Body of pancreas (tissue), 4 donors: ENCODE measurements at regions not wholly inside any gene's neighbourhood (a gene's known extent, or its start where the extent isn't known, plus 50 kb on each side); places are given as distances from the start of the nearest gene placed in this dataset.

Experiments used
- ATAC-seq: fragments of 150-250 bp; one replicate; pipeline ENCODE4 v1.9.1; 2016
- DNase-seq, 4 donors: peaks; one replicate each; pipeline ENCODE4 v3.0.0-alpha.2; 2019
- H3K27ac ChIP-seq, 4 donors: fragments of 200-600 bp; sonication (generic); 1 replicate in 3 of 4; 2 replicates in 1 of 4; pipeline versions ENCODE4 v1.5.1 to v1.6.1; 2016 to 2019; ENCODE audit warnings: mild to moderate bottlenecking in 1 of 4, mixed read lengths in 1 of 4, moderate library complexity in 1 of 4
- H3K27me3 ChIP-seq, 2 donors: fragments of 200-600 bp; sonication (generic); one replicate each; pipeline ENCODE4 v1.6.0; 2016; ENCODE audit warnings: mild to moderate bottlenecking in 1 of 2
- H3K36me3 ChIP-seq, 2 donors: fragments of 200-600 bp; sonication (generic); replicated peaks in 1 of 2; 2 replicates each; pipeline ENCODE4 v1.5.1; 2016; ENCODE audit warnings: low read depth in 2 of 2; ENCODE audit not compliant: insufficient read depth in 1 of 2
- H3K4me1 ChIP-seq: fragments of 200-600 bp; sonication (generic); one replicate; pipeline ENCODE4 v1.6.0; 2016
- H3K4me3 ChIP-seq, 2 donors: fragments of 200-600 bp; sonication (generic); 1 replicate in 1 of 2; 2 replicates in 1 of 2; pipeline ENCODE4 v1.5.1; 2016 to 2019
- H3K9me3 ChIP-seq, 3 donors: fragments of 200-600 bp; sonication (generic); 1 replicate in 2 of 3; 2 replicates in 1 of 3; pipeline ENCODE4 v1.5.1; 2016
- POLR2A ChIP-seq, 3 donors: fragments of 450-650 bp; IDR thresholded peaks; one replicate each; pipeline ENCODE4 v1.6.1; 2016; ENCODE audit warnings: antibody characterized with exemption in 3 of 3, mild to moderate bottlenecking in 2 of 3
- WGBS, 2 donors: methylation state at CpG; one replicate each; pipeline ENCODE4 v1.1.5; 2017; 5-methylcytosine and 5-hydroxymethylcytosine counted together
- intact Hi-C: fragments of 100-400 bp; cut with DNase I; formaldehyde crosslinking; loops from one replicate; pipeline ENCODE4 v1.15.1; 2023
- TF ChIP-seq, protein P1 (sequence below), 7 experiments: fragments of 450-650 bp in 4 of 7; fragments of 200-600 bp in 3 of 7; sonication (generic) in 3 of 7; IDR thresholded peaks; one replicate each; pipeline ENCODE4 v1.5.1; 2016 to 2019; ENCODE audit warnings: antibody characterized with exemption in 7 of 7

DNA sequence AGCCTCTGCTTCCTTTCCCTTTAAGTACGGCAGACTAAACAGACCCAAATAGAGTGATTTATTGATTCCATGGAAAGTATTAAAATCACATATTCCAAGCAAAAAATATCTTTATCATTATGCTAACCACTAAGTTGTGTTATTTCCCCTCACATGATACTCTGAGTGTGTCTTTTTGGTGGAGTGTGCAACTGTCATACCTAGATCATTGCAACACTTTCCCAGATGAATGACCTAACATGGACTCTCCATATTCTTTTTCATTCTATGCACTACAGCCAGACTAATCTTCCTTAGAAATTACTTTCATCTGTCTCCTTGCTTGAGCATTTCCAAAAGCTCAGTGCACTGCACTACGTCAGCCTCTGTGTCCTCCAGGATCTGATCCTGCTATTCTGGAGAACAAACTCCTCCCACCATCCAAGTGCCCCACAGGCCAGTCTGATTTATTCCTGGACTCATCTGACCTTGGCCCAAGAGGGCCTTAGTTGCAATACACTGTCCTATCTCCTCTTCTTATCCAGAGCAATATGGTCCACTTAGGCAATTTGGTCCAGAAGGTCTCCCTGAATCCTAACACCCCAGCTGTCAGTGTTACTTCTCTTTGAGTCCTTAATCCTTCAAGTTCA is 263.3 kb upstream of the KLF6 start:
- Histone ChIP-seq H3K27me3 (no peaks in the 10 kb centered on the region), H3K36me3 (no peaks in the 10 kb centered on the region), H3K4me1 (no peaks in the 10 kb centered on the region), H3K9me3 (no peaks in the 10 kb centered on the region), H3K4me3 (no peak overlapping the region), H3K27ac (no peak overlapping the region)
- no peak for ATAC-seq
- no peak for TF ChIP-seq POLR2A (IDR thresholded peaks at IDR 0.05)
- TF ChIP-seq, protein P1, sequence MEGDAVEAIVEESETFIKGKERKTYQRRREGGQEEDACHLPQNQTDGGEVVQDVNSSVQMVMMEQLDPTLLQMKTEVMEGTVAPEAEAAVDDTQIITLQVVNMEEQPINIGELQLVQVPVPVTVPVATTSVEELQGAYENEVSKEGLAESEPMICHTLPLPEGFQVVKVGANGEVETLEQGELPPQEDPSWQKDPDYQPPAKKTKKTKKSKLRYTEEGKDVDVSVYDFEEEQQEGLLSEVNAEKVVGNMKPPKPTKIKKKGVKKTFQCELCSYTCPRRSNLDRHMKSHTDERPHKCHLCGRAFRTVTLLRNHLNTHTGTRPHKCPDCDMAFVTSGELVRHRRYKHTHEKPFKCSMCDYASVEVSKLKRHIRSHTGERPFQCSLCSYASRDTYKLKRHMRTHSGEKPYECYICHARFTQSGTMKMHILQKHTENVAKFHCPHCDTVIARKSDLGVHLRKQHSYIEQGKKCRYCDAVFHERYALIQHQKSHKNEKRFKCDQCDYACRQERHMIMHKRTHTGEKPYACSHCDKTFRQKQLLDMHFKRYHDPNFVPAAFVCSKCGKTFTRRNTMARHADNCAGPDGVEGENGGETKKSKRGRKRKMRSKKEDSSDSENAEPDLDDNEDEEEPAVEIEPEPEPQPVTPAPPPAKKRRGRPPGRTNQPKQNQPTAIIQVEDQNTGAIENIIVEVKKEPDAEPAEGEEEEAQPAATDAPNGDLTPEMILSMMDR (IDR thresholded peaks at IDR 0.05), result no peak
- intact Hi-C loops, result no loop called here
- 32 to 60% methylated on average over 1 to 2 of the region's 2 CpGs for WGBS, 2 donors
- no peak for DNase-seq

DNA sequence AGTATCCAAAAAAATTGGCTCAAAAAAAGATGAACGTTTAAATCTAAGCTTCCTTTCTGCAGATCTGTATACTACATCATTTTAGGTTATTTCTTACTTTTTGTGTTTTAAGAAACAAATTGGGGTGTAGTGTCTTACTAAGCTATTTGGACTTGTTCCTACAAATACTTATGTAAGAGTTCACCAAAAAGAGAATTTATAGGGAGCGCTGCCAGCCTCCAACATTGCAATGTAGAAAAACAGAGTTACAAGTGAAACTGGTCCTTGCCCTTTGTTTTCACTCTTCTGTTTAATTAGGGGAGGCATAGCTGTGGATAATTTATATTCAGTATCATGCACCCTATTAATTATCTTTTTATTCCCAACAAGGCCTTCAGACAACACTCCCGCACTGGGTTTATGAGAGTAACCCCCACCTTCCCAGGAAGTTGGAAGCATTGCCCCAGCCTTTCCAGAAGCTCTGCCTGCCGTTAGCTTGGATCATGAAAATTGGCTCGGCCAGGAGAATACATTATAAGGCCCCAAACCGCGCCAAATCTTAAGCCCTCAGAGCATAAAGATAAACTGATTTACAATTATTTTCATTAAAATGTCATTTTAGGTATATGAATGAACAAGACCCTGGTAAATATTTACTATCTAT is 261.8 kb upstream of the KLF6 start:
- H3K27me3 ChIP-seq, result no peaks in the 10 kb centered on the region
- WGBS, 2 donors, result 68 to 83% methylated on average over 7 of the region's 7 CpGs
- no peak overlapping the region for H3K27ac ChIP-seq
- peaks cover 0 to 8% (median 0%) of the 10 kb centered on the region in 3 donors for H3K9me3 ChIP-seq
- intact Hi-C loops, result no loop called here
- ATAC-seq (no peak), DNase-seq (no peak)
- no peak overlapping the region for H3K4me3 ChIP-seq
- TF ChIP-seq, protein P1 (IDR thresholded peaks at IDR 0.05), result no peak
- no peak for TF ChIP-seq POLR2A (IDR thresholded peaks at IDR 0.05)
- no peaks in the 10 kb centered on the region for H3K4me1 ChIP-seq
- no peaks in the 10 kb centered on the region for H3K36me3 ChIP-seq

GRCh38 chr10:4046030-4046429 is 261.0 kb upstream of the KLF6 start:
- intact Hi-C loops, result no loop called here
- no peak for ATAC-seq

GRCh38 chr10:4043897-4044665 is 259.1 kb upstream of the KLF6 start:
- no peak for ATAC-seq
- Histone ChIP-seq H3K4me3 (no peak overlapping the region), H3K27ac (no peak overlapping the region), H3K4me1 (no peaks in the 10 kb centered on the region), H3K36me3 (no peaks in the 10 kb centered on the region), H3K27me3 (no peaks in the 10 kb centered on the region), H3K9me3 (peaks cover 0 to 21% (median 0%) of the 10 kb centered on the region in 3 donors)
- WGBS, 2 donors, result 51 to 58% methylated on average over 7 of the region's 7 CpGs
- TF ChIP-seq, protein P1 (IDR thresholded peaks at IDR 0.05), result no peak
- TF ChIP-seq POLR2A (IDR thresholded peaks at IDR 0.05), result no peak
- DNase-seq, result no peak
- intact Hi-C loops, result no loop called here

More at GRCh38 chr10:4046030-4046429, 261.0 kb upstream of the KLF6 start:
- Histone ChIP-seq H3K36me3 (no peaks in the 10 kb centered on the region), H3K4me3 (no peak overlapping the region), H3K27me3 (no peaks in the 10 kb centered on the region), H3K9me3 (peaks cover 0 to 16% (median 0%) of the 10 kb centered on the region in 3 donors), H3K4me1 (no peaks in the 10 kb centered on the region), H3K27ac (no peak overlapping the region)
- TF ChIP-seq, protein P1 (IDR thresholded peaks at IDR 0.05), result no peak
- no peak for TF ChIP-seq POLR2A (IDR thresholded peaks at IDR 0.05)
- DNase-seq, result no peak
- 66 to 81% methylated on average over 3 of the region's 3 CpGs for WGBS, 2 donors
